Neural cell (in vitro differentiated cells): ENCODE measurements at regions not wholly inside any gene's neighbourhood (a gene's known extent, or its start where the extent isn't known, plus 50 kb on each side); places are given as distances from the start of the nearest gene placed in this dataset.

ENCODE experiments used
- H2AFZ ChIP-seq: fragments of 200-600, 300-800 bp; sonication (generic), shearing (Covaris generic); 2 replicates; pipeline ENCODE4 v1.6.0; 2014; ENCODE audit warnings: low read depth, mild to moderate bottlenecking, antibody characterized with exemption, low read length, moderate library complexity
- H3F3A ChIP-seq: fragments of 200-600 bp; shearing (Covaris generic); 2 replicates; pipeline ENCODE4 v1.6.1; 2016; ENCODE audit warnings: mild to moderate bottlenecking, moderate library complexity, mixed read lengths, antibody characterized with exemption, low read length; ENCODE audit not compliant: insufficient read depth, poor library complexity, severe bottlenecking
- H3K27ac ChIP-seq: fragments of 200-600, 300-800 bp; sonication (generic), shearing (Covaris generic); 2 replicates; pipeline ENCODE4 v1.5.1; 2014; ENCODE audit warnings: mild to moderate bottlenecking, low read length, moderate library complexity
- H3K27me3 ChIP-seq: fragments of 300-800, 200-600 bp; sonication (generic), shearing (Covaris generic); 2 replicates; pipeline ENCODE4 v1.6.0; 2014; ENCODE audit warnings: mild to moderate bottlenecking, low read depth, low read length, moderate library complexity; ENCODE audit not compliant: insufficient read depth
- H3K36me3 ChIP-seq: fragments of 300-800, 200-600 bp; sonication (generic), shearing (Covaris generic); 2 replicates; pipeline ENCODE4 v1.5.1; 2014; ENCODE audit warnings: mild to moderate bottlenecking, antibody characterized with exemption, low read length, moderate library complexity; ENCODE audit not compliant: insufficient read depth
- H3K4me2 ChIP-seq: fragments of 300-800, 200-600 bp; sonication (generic), shearing (Covaris generic); 2 replicates; pipeline ENCODE4 v1.6.0; 2014; ENCODE audit warnings: mild to moderate bottlenecking, low read length
- H3K4me3 ChIP-seq: fragments of 300-800, 200-600 bp; sonication (generic), shearing (Covaris generic); 2 replicates; pipeline ENCODE4 v1.5.1; 2014; ENCODE audit warnings: mild to moderate bottlenecking, low read length, moderate library complexity
- H3K79me2 ChIP-seq: fragments of 200-600 bp; shearing (Covaris generic); replicated peaks from 2 replicates; pipeline ENCODE4 v1.6.0; 2014; ENCODE audit warnings: mild to moderate bottlenecking, low read length, moderate library complexity; ENCODE audit not compliant: insufficient read depth
- H3K9ac ChIP-seq: fragments of 300-800, 200-600 bp; sonication (generic), shearing (Covaris generic); 2 replicates; pipeline ENCODE4 v1.6.1; 2016; ENCODE audit warnings: mild to moderate bottlenecking, low read length, mixed read lengths
- H3K9me2 ChIP-seq: fragments of 200-600 bp; shearing (Covaris generic); 2 replicates; pipeline ENCODE4 v1.6.1; 2016; ENCODE audit warnings: mild to moderate bottlenecking, low read length, mixed read lengths; ENCODE audit not compliant: insufficient read depth
- H3K9me3 ChIP-seq: fragments of 200-600, 300-800 bp; sonication (generic), shearing (Covaris generic); 2 replicates; pipeline ENCODE4 v1.6.1; 2016; ENCODE audit warnings: mild to moderate bottlenecking, mixed run types, low read length, moderate library complexity, mixed read lengths
- H4K20me1 ChIP-seq: fragments of 200-600 bp; shearing (Covaris generic); 2 replicates; pipeline ENCODE4 v1.6.1; 2016; ENCODE audit warnings: mild to moderate bottlenecking, mixed run types; ENCODE audit not compliant: insufficient read depth
- EP300 ChIP-seq: fragments of 450-650 bp; conservative IDR thresholded peaks from 2 replicates; pipeline ENCODE4 v1.6.1; 2014; ENCODE audit warnings: antibody characterized with exemption, mild to moderate bottlenecking, moderate library complexity; ENCODE audit not compliant: poor library complexity, severe bottlenecking
- EZH2 ChIP-seq: fragments of 200-600, 300-800 bp; shearing (Covaris generic), sonication (generic); IDR thresholded peaks from 2 replicates; pipeline ENCODE4 v1.6.1; 2014; ENCODE audit warnings: antibody characterized with exemption, low read length, borderline replicate concordance, mild to moderate bottlenecking; ENCODE audit not compliant: insufficient read depth, poor library complexity, severe bottlenecking
- MXI1 ChIP-seq: fragments of 450-650 bp; conservative IDR thresholded peaks from 2 replicates; pipeline ENCODE4 v1.6.1; 2014; ENCODE audit warnings: antibody characterized with exemption, mild to moderate bottlenecking; ENCODE audit not compliant: poor library complexity, severe bottlenecking
- POLR2AphosphoS5 ChIP-seq: IDR thresholded peaks from 2 replicates; pipeline ENCODE4 v1.6.1; 2012
- RAD21 ChIP-seq: fragments of 450-650 bp; conservative IDR thresholded peaks from 2 replicates; pipeline ENCODE4 v1.6.1; 2014; ENCODE audit warnings: antibody characterized with exemption, mild to moderate bottlenecking, moderate library complexity
- SMC3 ChIP-seq: fragments of 450-650 bp; conservative IDR thresholded peaks from 2 replicates; pipeline ENCODE4 v1.6.1; 2014; ENCODE audit warnings: antibody characterized with exemption, mild to moderate bottlenecking, moderate library complexity; ENCODE audit not compliant: poor library complexity
- TAF1 ChIP-seq: IDR thresholded peaks from 2 replicates; pipeline ENCODE4 v1.6.1; 2012; ENCODE audit warnings: low read depth
- TF ChIP-seq, protein P1 (sequence below): IDR thresholded peaks from 2 replicates; pipeline ENCODE4 v1.6.1; 2012; ENCODE audit warnings: borderline replicate concordance
- TF ChIP-seq, protein P2 (sequence below): fragments of 450-650 bp; IDR thresholded peaks from 2 replicates; pipeline ENCODE4 v1.5.1; 2014; ENCODE audit warnings: antibody characterized with exemption, mild to moderate bottlenecking, moderate library complexity; ENCODE audit not compliant: poor library complexity, severe bottlenecking

DNA sequence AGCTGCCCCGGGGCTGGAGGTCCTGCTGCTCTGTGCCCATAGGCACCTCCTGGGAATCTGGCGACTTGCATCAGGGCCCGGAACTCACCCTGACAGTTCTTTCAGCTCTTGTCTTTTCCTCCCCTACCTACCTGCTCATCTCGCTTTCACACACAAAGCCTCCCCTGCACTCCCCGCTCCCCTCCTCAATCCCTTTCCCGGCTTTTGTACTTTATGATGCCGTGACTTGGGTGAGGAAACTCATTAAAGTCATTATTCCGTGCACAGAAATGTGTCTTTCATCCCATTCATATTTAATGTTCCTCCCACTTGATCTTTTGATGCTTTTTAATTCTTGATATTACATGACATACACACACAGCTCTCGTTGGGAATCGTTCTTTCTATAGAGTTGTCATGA, 218.6 kb downstream of the RPS24 start:
- Histone ChIP-seq H3K9ac (peak overlapping the region; percentile 45), H3K36me3 (no peaks in the 10 kb centered on the region), H3K4me3 (no peak overlapping the region), H3K9me2 (no peaks in the 10 kb centered on the region), H3F3A (no peaks in the 10 kb centered on the region), H3K27ac (peak overlapping the region; percentile 72), H3K9me3 (no peaks in the 10 kb centered on the region), H3K27me3 (no peaks in the 10 kb centered on the region), H3K4me2 (no peak overlapping the region), H3K79me2 (no peaks in the 10 kb centered on the region), H4K20me1 (no peaks in the 10 kb centered on the region), H2AFZ (no peak overlapping the region)
- no peak for TF ChIP-seq TAF1
- no peak for TF ChIP-seq SMC3
- TF ChIP-seq, protein P1, sequence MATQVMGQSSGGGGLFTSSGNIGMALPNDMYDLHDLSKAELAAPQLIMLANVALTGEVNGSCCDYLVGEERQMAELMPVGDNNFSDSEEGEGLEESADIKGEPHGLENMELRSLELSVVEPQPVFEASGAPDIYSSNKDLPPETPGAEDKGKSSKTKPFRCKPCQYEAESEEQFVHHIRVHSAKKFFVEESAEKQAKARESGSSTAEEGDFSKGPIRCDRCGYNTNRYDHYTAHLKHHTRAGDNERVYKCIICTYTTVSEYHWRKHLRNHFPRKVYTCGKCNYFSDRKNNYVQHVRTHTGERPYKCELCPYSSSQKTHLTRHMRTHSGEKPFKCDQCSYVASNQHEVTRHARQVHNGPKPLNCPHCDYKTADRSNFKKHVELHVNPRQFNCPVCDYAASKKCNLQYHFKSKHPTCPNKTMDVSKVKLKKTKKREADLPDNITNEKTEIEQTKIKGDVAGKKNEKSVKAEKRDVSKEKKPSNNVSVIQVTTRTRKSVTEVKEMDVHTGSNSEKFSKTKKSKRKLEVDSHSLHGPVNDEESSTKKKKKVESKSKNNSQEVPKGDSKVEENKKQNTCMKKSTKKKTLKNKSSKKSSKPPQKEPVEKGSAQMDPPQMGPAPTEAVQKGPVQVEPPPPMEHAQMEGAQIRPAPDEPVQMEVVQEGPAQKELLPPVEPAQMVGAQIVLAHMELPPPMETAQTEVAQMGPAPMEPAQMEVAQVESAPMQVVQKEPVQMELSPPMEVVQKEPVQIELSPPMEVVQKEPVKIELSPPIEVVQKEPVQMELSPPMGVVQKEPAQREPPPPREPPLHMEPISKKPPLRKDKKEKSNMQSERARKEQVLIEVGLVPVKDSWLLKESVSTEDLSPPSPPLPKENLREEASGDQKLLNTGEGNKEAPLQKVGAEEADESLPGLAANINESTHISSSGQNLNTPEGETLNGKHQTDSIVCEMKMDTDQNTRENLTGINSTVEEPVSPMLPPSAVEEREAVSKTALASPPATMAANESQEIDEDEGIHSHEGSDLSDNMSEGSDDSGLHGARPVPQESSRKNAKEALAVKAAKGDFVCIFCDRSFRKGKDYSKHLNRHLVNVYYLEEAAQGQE, result no peak
- no peak for TF ChIP-seq POLR2AphosphoS5
- TF ChIP-seq RAD21, result no peak
- TF ChIP-seq MXI1, result no peak
- TF ChIP-seq EP300, result no peak
- TF ChIP-seq, protein P2, sequence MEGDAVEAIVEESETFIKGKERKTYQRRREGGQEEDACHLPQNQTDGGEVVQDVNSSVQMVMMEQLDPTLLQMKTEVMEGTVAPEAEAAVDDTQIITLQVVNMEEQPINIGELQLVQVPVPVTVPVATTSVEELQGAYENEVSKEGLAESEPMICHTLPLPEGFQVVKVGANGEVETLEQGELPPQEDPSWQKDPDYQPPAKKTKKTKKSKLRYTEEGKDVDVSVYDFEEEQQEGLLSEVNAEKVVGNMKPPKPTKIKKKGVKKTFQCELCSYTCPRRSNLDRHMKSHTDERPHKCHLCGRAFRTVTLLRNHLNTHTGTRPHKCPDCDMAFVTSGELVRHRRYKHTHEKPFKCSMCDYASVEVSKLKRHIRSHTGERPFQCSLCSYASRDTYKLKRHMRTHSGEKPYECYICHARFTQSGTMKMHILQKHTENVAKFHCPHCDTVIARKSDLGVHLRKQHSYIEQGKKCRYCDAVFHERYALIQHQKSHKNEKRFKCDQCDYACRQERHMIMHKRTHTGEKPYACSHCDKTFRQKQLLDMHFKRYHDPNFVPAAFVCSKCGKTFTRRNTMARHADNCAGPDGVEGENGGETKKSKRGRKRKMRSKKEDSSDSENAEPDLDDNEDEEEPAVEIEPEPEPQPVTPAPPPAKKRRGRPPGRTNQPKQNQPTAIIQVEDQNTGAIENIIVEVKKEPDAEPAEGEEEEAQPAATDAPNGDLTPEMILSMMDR, result no peak
- TF ChIP-seq EZH2, result no peak

DNA sequence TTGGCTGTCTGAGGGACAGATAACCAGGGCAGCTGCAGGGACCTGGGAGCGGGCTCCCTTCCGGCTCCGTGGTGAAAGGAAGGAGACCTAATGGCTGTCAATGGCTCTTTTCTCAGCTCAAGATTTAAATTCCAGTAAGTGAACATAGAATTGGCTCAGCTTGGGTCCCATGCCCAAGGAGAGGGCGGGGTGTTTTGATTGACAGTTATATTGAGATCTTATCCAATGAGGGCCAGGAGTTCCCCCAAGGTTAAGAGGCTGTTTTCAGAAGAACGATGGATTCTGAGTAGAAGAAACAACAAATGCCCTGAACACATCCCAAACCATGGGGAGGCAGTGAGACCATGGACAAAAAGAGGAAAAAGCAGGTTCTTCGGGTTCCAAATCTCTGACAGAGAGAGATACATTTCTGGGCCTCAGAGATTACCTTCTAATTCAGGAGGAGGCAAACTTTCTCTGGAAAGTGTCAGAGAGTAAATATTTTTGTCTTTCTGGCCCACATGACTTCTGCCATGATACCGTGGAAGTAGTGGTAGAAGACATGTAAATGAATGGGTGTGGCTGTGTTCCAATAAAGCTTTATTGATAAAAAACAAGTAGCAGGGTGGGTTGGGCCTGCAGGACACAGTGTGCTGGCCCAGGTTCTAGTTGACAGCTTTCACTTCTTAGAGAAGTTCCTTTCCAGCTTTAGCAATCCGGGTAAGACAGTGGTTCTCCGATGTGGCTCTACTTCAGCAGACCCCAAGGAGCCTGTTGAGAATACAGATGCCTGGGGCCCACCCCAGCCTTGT, 219.6 kb downstream of the RPS24 start:
- Histone ChIP-seq H3K27ac (peak overlapping the region; percentile 72), H3K9ac (no peak overlapping the region), H3K36me3 (no peaks in the 10 kb centered on the region), H3K4me2 (no peak overlapping the region), H3K9me2 (no peaks in the 10 kb centered on the region), H3K79me2 (no peaks in the 10 kb centered on the region), H4K20me1 (no peaks in the 10 kb centered on the region), H3F3A (no peaks in the 10 kb centered on the region), H3K27me3 (no peaks in the 10 kb centered on the region), H3K4me3 (no peak overlapping the region), H3K9me3 (no peaks in the 10 kb centered on the region), H2AFZ (no peak overlapping the region)
- TF ChIP-seq POLR2AphosphoS5, result no peak
- TF ChIP-seq, protein P2, result no peak
- no peak for TF ChIP-seq SMC3
- TF ChIP-seq EZH2, result no peak
- TF ChIP-seq, protein P1, result no peak
- no peak for TF ChIP-seq RAD21
- TF ChIP-seq MXI1, result no peak
- no peak for TF ChIP-seq EP300
- TF ChIP-seq TAF1, result no peak
